HCT116 (cell line): ENCODE measurements at regions not wholly inside any gene's neighbourhood (a gene's known extent, or its start where the extent isn't known, plus 50 kb on each side); places are given as distances from the start of the nearest gene placed in this dataset.

Experiments used
- ATAC-seq: fragments of 200-7000 bp; cut with Tn5 transposase; 2 replicates; pipeline ENCODE4 v1.9.1; 2020; ENCODE audit warnings: mild to moderate bottlenecking, moderate library complexity
- BruUV-seq: library from RNA; stranded (reverse); fragments of 400-500 nt; replicated peaks from 2 replicates; lab custom pipeline; 2021; lab: Mats Ljungman, UMichigan
- CTCF ChIA-PET: fragments of 300-600 bp; sonication (Branson Sonifier 250); formaldehyde crosslinking; loops from one replicate; lab custom pipeline; 2021; ENCODE audit warnings: antibody characterized with exemption; lab: Charles Lee
- POLR2A ChIA-PET: fragments of 300-600, 350-600 bp; sonication (Branson Sonifier 250); formaldehyde crosslinking; loops from one replicate; lab custom pipeline; 2021; ENCODE audit warnings: antibody characterized with exemption; lab: Charles Lee
- RAD21 ChIA-PET, 2 experiments: fragments of 300-600 bp; sonication (Branson Sonifier 250); formaldehyde crosslinking; loops; one replicate each; lab custom pipeline; 2023; ENCODE audit warnings: low total read pairs in 2 of 2; ENCODE audit not compliant: uncharacterized antibody in 2 of 2, unreplicated experiment in 2 of 2, low non-redundant PET in 1 of 2; lab: Charles Lee
- DNase-seq: peaks from one replicate; pipeline ENCODE4 v3.0.0-alpha.2; 2010; ENCODE audit warnings: low read depth, low spot score
- H2AFZ ChIP-seq: fragments of 200-600 bp; shearing (Covaris generic), sonication (generic); 2 replicates; pipeline ENCODE4 v1.6.1; 2017; ENCODE audit warnings: low read depth, mixed run types, mixed read lengths, antibody characterized with exemption, low read length; ENCODE audit not compliant: poor library complexity, severe bottlenecking
- H3K27ac ChIP-seq: 2 replicates; pipeline ENCODE4 v1.5.1; 2012; ENCODE audit warnings: low read depth, low read length
- H3K27me3 ChIP-seq: fragments of 200-600 bp; sonication (generic); 2 replicates; pipeline ENCODE4 v1.6.1; 2016; ENCODE audit warnings: mixed run types, low read length, mixed read lengths; ENCODE audit not compliant: insufficient read depth
- H3K36me3 ChIP-seq, 2 experiments: fragments of 200-500 bp in 1 of 2; fragments of 200-600 bp in 1 of 2; sonication (Bioruptor generic) in 1 of 2; sonication (generic) in 1 of 2; 2 replicates each; pipeline versions ENCODE4 v1.5.1 to v1.6.1; 2014 to 2016; ENCODE audit warnings: low read length in 2 of 2, inconsistent platforms in 1 of 2, mixed read lengths in 1 of 2, mixed run types in 1 of 2; ENCODE audit not compliant: insufficient read depth in 2 of 2, control insufficient read depth in 1 of 2
- H3K4me1 ChIP-seq, 2 experiments: fragments of 200-600 bp in 1 of 2; sonication (generic) in 1 of 2; 2 replicates each; pipeline versions ENCODE4 v1.5.1 to v1.6.1; 2012 to 2017; ENCODE audit warnings: low read length in 2 of 2, inconsistent platforms in 1 of 2, mild to moderate bottlenecking in 1 of 2, mixed read lengths in 1 of 2, mixed run types in 1 of 2, moderate library complexity in 1 of 2; ENCODE audit not compliant: insufficient read depth in 2 of 2, control insufficient read depth in 1 of 2
- H3K4me2 ChIP-seq: fragments of 200-600 bp; sonication (generic); 2 replicates; pipeline ENCODE4 v1.6.1; 2017; ENCODE audit warnings: mixed run types, low read length, mixed read lengths
- H3K4me3 ChIP-seq, 2 experiments: fragments of 200-600 bp in 1 of 2; sonication (generic) in 1 of 2; replicated peaks in 1 of 2; 2 replicates each; pipeline ENCODE4 v1.5.1; 2011 to 2016; ENCODE audit warnings: low read length in 2 of 2, control low read depth in 1 of 2, low read depth in 1 of 2, mild to moderate bottlenecking in 1 of 2, mixed read lengths in 1 of 2, mixed run types in 1 of 2
- H3K79me2 ChIP-seq: fragments of 200-600 bp; sonication (generic); 2 replicates; pipeline ENCODE4 v1.6.1; 2017; ENCODE audit warnings: mild to moderate bottlenecking, mixed run types, low read length, moderate library complexity, mixed read lengths; ENCODE audit not compliant: insufficient read depth
- H3K9ac ChIP-seq: fragments of 200-600 bp; sonication (generic); 2 replicates; pipeline ENCODE4 v1.6.1; 2016; ENCODE audit warnings: low read length, mixed read lengths
- H3K9me2 ChIP-seq: fragments of 200-600 bp; sonication (generic), shearing (Covaris generic); 2 replicates; pipeline ENCODE4 v1.6.1; 2017; ENCODE audit warnings: mixed run types, mild to moderate bottlenecking, moderate library complexity; ENCODE audit not compliant: insufficient read depth
- H3K9me3 ChIP-seq, 2 experiments: fragments of 200-500 bp in 1 of 2; fragments of 200-600 bp in 1 of 2; sonication (Bioruptor generic) in 1 of 2; sonication (generic) in 1 of 2; 2 replicates each; pipeline ENCODE4 v1.6.1; 2014 to 2017; ENCODE audit warnings: low read length in 2 of 2, mixed read lengths in 2 of 2, inconsistent platforms in 1 of 2, low read depth in 1 of 2, mild to moderate bottlenecking in 1 of 2, mixed run types in 1 of 2, moderate library complexity in 1 of 2; ENCODE audit not compliant: control insufficient read depth in 1 of 2, insufficient read depth in 1 of 2
- H4K20me1 ChIP-seq: fragments of 200-600 bp; sonication (generic), shearing (Covaris generic); 2 replicates; pipeline ENCODE4 v1.6.1; 2017; ENCODE audit warnings: mixed run types, mild to moderate bottlenecking, moderate library complexity; ENCODE audit not compliant: insufficient read depth
- CBX3 ChIP-seq: IDR thresholded peaks from 2 replicates; pipeline ENCODE4 v1.6.1; 2012; ENCODE audit warnings: low read depth
- CEBPB ChIP-seq: IDR thresholded peaks from 2 replicates; pipeline ENCODE4 v1.6.1; 2012; ENCODE audit warnings: low read depth
- EGR1 ChIP-seq: IDR thresholded peaks from 2 replicates; pipeline ENCODE4 v1.6.1; 2012; ENCODE audit warnings: low read depth
- EZH2 ChIP-seq: fragments of 200-600 bp; sonication (generic); IDR thresholded peaks from 2 replicates; pipeline ENCODE4 v1.6.1; 2017; ENCODE audit warnings: antibody characterized with exemption, mixed run types
- EZH2phosphoT487 ChIP-seq: fragments of 200-600 bp; IDR thresholded peaks from 2 replicates; pipeline ENCODE4 v1.6.1; 2018; ENCODE audit warnings: antibody characterized with exemption, borderline replicate concordance
- FOSL1 ChIP-seq: IDR thresholded peaks from 2 replicates; pipeline ENCODE4 v1.6.1; 2012; ENCODE audit warnings: low read depth
- JUND ChIP-seq: IDR thresholded peaks from 2 replicates; pipeline ENCODE4 v1.6.1; 2012
- POLR2A ChIP-seq: IDR thresholded peaks from 2 replicates; pipeline ENCODE4 v1.7.0; 2011; ENCODE audit warnings: borderline replicate concordance; ENCODE audit not compliant: insufficient read depth, insufficient read length; ENCODE audit errors: extremely low read depth
- POLR2AphosphoS5 ChIP-seq: IDR thresholded peaks from 2 replicates; pipeline ENCODE4 v1.6.1; 2011; ENCODE audit warnings: mild to moderate bottlenecking, low read depth, low read length, moderate library complexity
- RAD21 ChIP-seq: IDR thresholded peaks from 2 replicates; pipeline ENCODE4 v1.6.1; 2012; ENCODE audit warnings: low read depth, mild to moderate bottlenecking
- SIN3A ChIP-seq: IDR thresholded peaks from 2 replicates; pipeline ENCODE4 v1.6.1; 2012; ENCODE audit warnings: low read depth
- SP1 ChIP-seq: IDR thresholded peaks from 2 replicates; pipeline ENCODE4 v1.6.1; 2012; ENCODE audit warnings: low read depth
- SRF ChIP-seq: IDR thresholded peaks from 2 replicates; pipeline ENCODE4 v1.6.1; 2012; ENCODE audit warnings: low read depth
- TCF7L2 ChIP-seq: IDR thresholded peaks from 2 replicates; pipeline ENCODE4 v1.7.0; 2011; ENCODE audit warnings: borderline replicate concordance, inconsistent platforms; ENCODE audit not compliant: insufficient read depth, insufficient read length; ENCODE audit errors: extremely low read depth
- ZFX ChIP-seq: fragments of 450-650 bp; IDR thresholded peaks from 2 replicates; pipeline ENCODE4 v1.6.1; 2017
- ZNF274 ChIP-seq: fragments of 200-500 bp; sonication (Bioruptor generic); IDR thresholded peaks from 2 replicates; pipeline ENCODE4 v1.6.1; 2014; ENCODE audit warnings: mild to moderate bottlenecking, low read depth, low read length, inconsistent platforms
- intact Hi-C: fragments of 100-400 bp; cut with micrococcal nuclease; formaldehyde crosslinking; loops from 2 replicates; pipeline ENCODE4 v1.10.0; 2022
- TF ChIP-seq, protein P1 (sequence below): IDR thresholded peaks from 2 replicates; pipeline ENCODE4 v1.6.1; 2012
- TF ChIP-seq, protein P2 (sequence below): IDR thresholded peaks from 2 replicates; pipeline ENCODE4 v1.6.1; 2012
- TF ChIP-seq, protein P3 (sequence below): IDR thresholded peaks from 2 replicates; pipeline ENCODE4 v1.6.1; 2011; ENCODE audit warnings: mild to moderate bottlenecking, low read length, moderate library complexity; ENCODE audit not compliant: insufficient replicate concordance; ENCODE audit errors: extremely low read depth
- TF ChIP-seq, protein P4 (sequence below): IDR thresholded peaks from 2 replicates; pipeline ENCODE4 v1.6.1; 2012; ENCODE audit warnings: low read depth

DNA sequence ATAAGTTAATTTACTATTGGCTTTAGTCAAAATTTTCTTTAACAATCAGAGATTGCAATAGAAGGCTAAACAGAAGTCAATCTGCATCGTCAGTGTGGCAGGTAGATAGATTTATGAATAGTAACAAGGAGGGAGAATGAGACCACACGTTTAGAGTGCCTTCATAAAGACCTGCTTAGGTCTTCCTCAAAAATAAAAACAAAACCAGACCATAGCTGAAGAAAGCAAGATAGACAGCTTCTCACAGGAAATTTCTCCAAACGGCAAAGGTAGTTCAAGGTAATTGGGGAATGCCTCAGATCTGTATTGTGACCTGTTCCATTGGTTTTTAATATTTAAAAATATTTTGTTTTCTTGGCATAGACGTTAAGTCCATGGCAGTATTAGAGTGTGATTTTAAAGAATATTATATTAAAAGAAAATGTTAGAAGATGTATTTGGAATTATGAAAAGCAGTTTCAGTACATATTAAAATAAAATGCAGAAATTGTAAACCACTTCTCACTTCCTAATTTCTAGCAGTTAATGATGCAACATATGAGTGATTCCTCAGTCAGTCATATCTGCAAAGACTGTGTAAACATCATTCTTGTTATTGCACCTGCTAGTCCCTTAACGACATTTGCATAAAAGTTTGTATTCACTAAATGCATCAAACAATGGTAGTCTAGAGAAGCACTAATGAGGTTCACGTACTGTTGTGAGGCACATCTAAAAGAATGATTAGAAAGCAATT is 278.0 kb downstream of the HLX start:
- ATAC-seq: no peak
- no peaks in the 10 kb centered on the region for H3K36me3 ChIP-seq
- no peak overlapping the region for H3K27ac ChIP-seq
- H2AFZ ChIP-seq: no peak overlapping the region
- intact Hi-C loops: no loop called here
- ChIA-PET POLR2A (no interaction called here), CTCF (no interaction called here), RAD21 (no interaction called here)
- TF ChIP-seq ZFX (no peak), EGR1 (no peak), SRF (no peak), CEBPB (no peak), TCF7L2 (no peak), RAD21 (no peak), EZH2phosphoT487 (no peak), EZH2 (no peak), SP1 (no peak), JUND (no peak), FOSL1 (no peak), CBX3 (no peak), POLR2A (no peak), POLR2AphosphoS5 (no peak), SIN3A (no peak), ZNF274 (no peak)
- TF ChIP-seq, protein P1, sequence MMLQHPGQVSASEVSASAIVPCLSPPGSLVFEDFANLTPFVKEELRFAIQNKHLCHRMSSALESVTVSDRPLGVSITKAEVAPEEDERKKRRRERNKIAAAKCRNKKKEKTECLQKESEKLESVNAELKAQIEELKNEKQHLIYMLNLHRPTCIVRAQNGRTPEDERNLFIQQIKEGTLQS: no peak
- TF ChIP-seq, protein P2, sequence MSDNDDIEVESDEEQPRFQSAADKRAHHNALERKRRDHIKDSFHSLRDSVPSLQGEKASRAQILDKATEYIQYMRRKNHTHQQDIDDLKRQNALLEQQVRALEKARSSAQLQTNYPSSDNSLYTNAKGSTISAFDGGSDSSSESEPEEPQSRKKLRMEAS: no peak
- TF ChIP-seq, protein P3, sequence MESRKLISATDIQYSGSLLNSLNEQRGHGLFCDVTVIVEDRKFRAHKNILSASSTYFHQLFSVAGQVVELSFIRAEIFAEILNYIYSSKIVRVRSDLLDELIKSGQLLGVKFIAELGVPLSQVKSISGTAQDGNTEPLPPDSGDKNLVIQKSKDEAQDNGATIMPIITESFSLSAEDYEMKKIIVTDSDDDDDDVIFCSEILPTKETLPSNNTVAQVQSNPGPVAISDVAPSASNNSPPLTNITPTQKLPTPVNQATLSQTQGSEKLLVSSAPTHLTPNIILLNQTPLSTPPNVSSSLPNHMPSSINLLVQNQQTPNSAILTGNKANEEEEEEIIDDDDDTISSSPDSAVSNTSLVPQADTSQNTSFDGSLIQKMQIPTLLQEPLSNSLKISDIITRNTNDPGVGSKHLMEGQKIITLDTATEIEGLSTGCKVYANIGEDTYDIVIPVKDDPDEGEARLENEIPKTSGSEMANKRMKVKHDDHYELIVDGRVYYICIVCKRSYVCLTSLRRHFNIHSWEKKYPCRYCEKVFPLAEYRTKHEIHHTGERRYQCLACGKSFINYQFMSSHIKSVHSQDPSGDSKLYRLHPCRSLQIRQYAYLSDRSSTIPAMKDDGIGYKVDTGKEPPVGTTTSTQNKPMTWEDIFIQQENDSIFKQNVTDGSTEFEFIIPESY: no peak
- TF ChIP-seq, protein P4, sequence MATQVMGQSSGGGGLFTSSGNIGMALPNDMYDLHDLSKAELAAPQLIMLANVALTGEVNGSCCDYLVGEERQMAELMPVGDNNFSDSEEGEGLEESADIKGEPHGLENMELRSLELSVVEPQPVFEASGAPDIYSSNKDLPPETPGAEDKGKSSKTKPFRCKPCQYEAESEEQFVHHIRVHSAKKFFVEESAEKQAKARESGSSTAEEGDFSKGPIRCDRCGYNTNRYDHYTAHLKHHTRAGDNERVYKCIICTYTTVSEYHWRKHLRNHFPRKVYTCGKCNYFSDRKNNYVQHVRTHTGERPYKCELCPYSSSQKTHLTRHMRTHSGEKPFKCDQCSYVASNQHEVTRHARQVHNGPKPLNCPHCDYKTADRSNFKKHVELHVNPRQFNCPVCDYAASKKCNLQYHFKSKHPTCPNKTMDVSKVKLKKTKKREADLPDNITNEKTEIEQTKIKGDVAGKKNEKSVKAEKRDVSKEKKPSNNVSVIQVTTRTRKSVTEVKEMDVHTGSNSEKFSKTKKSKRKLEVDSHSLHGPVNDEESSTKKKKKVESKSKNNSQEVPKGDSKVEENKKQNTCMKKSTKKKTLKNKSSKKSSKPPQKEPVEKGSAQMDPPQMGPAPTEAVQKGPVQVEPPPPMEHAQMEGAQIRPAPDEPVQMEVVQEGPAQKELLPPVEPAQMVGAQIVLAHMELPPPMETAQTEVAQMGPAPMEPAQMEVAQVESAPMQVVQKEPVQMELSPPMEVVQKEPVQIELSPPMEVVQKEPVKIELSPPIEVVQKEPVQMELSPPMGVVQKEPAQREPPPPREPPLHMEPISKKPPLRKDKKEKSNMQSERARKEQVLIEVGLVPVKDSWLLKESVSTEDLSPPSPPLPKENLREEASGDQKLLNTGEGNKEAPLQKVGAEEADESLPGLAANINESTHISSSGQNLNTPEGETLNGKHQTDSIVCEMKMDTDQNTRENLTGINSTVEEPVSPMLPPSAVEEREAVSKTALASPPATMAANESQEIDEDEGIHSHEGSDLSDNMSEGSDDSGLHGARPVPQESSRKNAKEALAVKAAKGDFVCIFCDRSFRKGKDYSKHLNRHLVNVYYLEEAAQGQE: no peak
- H3K4me2 ChIP-seq: no peak overlapping the region
- no peaks in the 10 kb centered on the region for H4K20me1 ChIP-seq
- H3K9ac ChIP-seq: no peak overlapping the region
- H3K9me3 ChIP-seq: no peaks in the 10 kb centered on the region
- H3K4me3 ChIP-seq: no peak overlapping the region
- H3K27me3 ChIP-seq: no peaks in the 10 kb centered on the region
- BruUV-seq: no TSS peak
- DNase-seq: no peak
- H3K9me2 ChIP-seq: no peaks in the 10 kb centered on the region
- H3K4me1 ChIP-seq: no peaks in the 10 kb centered on the region
- no peaks in the 10 kb centered on the region for H3K79me2 ChIP-seq
